Erythroblast (primary cell): ENCODE measurements at regions not wholly inside any gene's neighbourhood (a gene's known extent, or its start where the extent isn't known, plus 50 kb on each side); places are given as distances from the start of the nearest gene placed in this dataset.

Source experiments
- GATA1 ChIP-seq: IDR thresholded peaks from 2 replicates; pipeline ENCODE4 v1.6.1; 2011; ENCODE audit warnings: low read depth, mild to moderate bottlenecking, control low read depth, low read length, moderate library complexity
- POLR2A ChIP-seq: IDR thresholded peaks from 2 replicates; pipeline ENCODE4 v1.6.1; 2011; ENCODE audit warnings: mild to moderate bottlenecking, low read length

- no peak for TF ChIP-seq POLR2A
- no peak for TF ChIP-seq GATA1
These were observed 60.2 kb upstream of the ADORA2B start for GRCh38 chr17:15884731-15885130.
